NCI-H82 treated with DMSO at 0.1 percent for 48 hours (cell line): ENCODE measurements at regions not wholly inside any gene's neighbourhood (a gene's known extent, or its start where the extent isn't known, plus 50 kb on each side); places are given as distances from the start of the nearest gene placed in this dataset.

ENCODE experiments used
- DNase-seq: peaks from one replicate; lab custom pipeline; 2025; ENCODE audit not compliant: unreplicated experiment; lab: John Stamatoyannopoulos, UW

- DNase-seq: no peak
Measured at GRCh38 chr9:96044401-96044800, 168.9 kb downstream of the ERCC6L2 start.

GRCh38 chr9:96040591-96041461, 165.3 kb downstream of the ERCC6L2 start:
- no peak for DNase-seq

GRCh38 chr9:96038914-96039313, 163.4 kb downstream of the ERCC6L2 start:
- DNase-seq: no peak

GRCh38 chr9:96038271-96038670, 162.8 kb downstream of the ERCC6L2 start:
- no peak for DNase-seq

GRCh38 chr9:96034553-96035122, 159.1 kb downstream of the ERCC6L2 start:
- no peak for DNase-seq

- DNase-seq: no peak
Measured at GRCh38 chr9:96033896-96034295, 158.4 kb downstream of the ERCC6L2 start.

GRCh38 chr9:96031916-96032534, 156.5 kb downstream of the ERCC6L2 start:
- no peak for DNase-seq

- no peak for DNase-seq
Measured at GRCh38 chr9:96031366-96031824, 155.9 kb downstream of the ERCC6L2 start.

- no peak for DNase-seq
Measured at GRCh38 chr9:96029722-96030530, 154.4 kb downstream of the ERCC6L2 start.

GRCh38 chr9:96027251-96028131, 152.0 kb downstream of the ERCC6L2 start:
- no peak for DNase-seq

GRCh38 chr9:96026655-96027213, 151.2 kb downstream of the ERCC6L2 start:
- DNase-seq: no peak

- peak; percentile 21 for DNase-seq
Measured at GRCh38 chr9:96025995-96026602, 150.6 kb downstream of the ERCC6L2 start.

GRCh38 chr9:96023486-96023885, 148.0 kb downstream of the ERCC6L2 start:
- no peak for DNase-seq

GRCh38 chr9:96022445-96023051, 147.1 kb downstream of the ERCC6L2 start:
- no peak for DNase-seq

- DNase-seq: no peak
Measured at GRCh38 chr9:96021551-96022444, 146.3 kb downstream of the ERCC6L2 start.

- DNase-seq: no peak
Measured at GRCh38 chr9:96020792-96021550, 145.5 kb downstream of the ERCC6L2 start.

- no peak for DNase-seq
Measured at GRCh38 chr9:96020300-96020791, 144.9 kb downstream of the ERCC6L2 start.
